ACC112 (cell line): ENCODE measurements at regions not wholly inside any gene's neighbourhood (a gene's known extent, or its start where the extent isn't known, plus 50 kb on each side); places are given as distances from the start of the nearest gene placed in this dataset.
"Not testable (repeated sequence)": the region's sequence is repeated elsewhere in the genome, so short reads cannot be mapped to it uniquely, and the experiment has no call there.

Experiments
- H2AFZ ChIP-seq: fragments of 200-600 bp; sonication (generic); one replicate; pipeline ENCODE4 v1.6.0; 2017; ENCODE audit warnings: antibody characterized with exemption, low read length; ENCODE audit not compliant: unreplicated experiment
- H3K27ac ChIP-seq: fragments of 200-600 bp; sonication (generic); 2 replicates; pipeline ENCODE4 v1.5.1; 2014; ENCODE audit warnings: low read depth, mild to moderate bottlenecking, antibody characterized with exemption, low read length, moderate library complexity
- H3K27me3 ChIP-seq: fragments of 200-600 bp; sonication (generic); 2 replicates; pipeline ENCODE4 v1.6.1; 2014; ENCODE audit warnings: mild to moderate bottlenecking, antibody characterized with exemption, low read length, moderate library complexity, mixed read lengths; ENCODE audit not compliant: insufficient read depth
- H3K36me3 ChIP-seq: fragments of 200-600 bp; sonication (generic); 2 replicates; pipeline ENCODE4 v1.6.1; 2016; ENCODE audit warnings: mild to moderate bottlenecking, antibody characterized with exemption, low read length, moderate library complexity, mixed read lengths; ENCODE audit not compliant: insufficient read depth
- H3K4me1 ChIP-seq: fragments of 200-600 bp; sonication (generic); one replicate; pipeline ENCODE4 v1.6.1; 2016; ENCODE audit warnings: low read length, mixed read lengths; ENCODE audit not compliant: insufficient read depth, unreplicated experiment, control insufficient read depth
- H3K4me3 ChIP-seq: fragments of 200-600 bp; sonication (generic); 2 replicates; pipeline ENCODE4 v1.5.1; 2014; ENCODE audit warnings: mild to moderate bottlenecking, low read depth, low read length
- H3K79me2 ChIP-seq: fragments of 200-600 bp; sonication (generic); one replicate; pipeline ENCODE4 v1.6.0; 2016; ENCODE audit warnings: low read length; ENCODE audit not compliant: control insufficient read depth, unreplicated experiment, insufficient read depth

GRCh38 chr5:87211676-87212075, 56.0 kb upstream of the RASA1 start:
- Histone ChIP-seq H2AFZ (no peak overlapping the region), H3K4me3 (no peak overlapping the region)

DNA sequence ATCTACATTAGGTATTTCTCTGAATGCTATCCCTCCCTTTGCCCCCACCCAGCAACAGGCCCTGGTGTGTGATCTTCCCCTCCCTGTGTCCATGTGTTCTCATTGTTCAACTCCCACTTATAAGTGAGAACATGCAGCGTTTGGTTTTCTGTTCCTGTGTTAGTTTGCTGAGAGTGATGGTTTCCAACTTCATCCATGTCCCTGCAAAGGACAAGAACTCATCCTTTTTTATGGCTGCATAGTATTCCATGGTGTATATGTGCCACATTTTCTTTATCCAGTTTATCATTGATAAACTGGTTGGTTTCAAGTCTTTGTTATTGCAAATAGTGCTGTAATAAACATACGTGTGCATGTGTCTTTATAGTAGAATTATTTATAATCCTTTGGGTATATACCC, 55.5 kb upstream of the RASA1 start:
- H2AFZ ChIP-seq, H3K36me3 ChIP-seq, H3K4me3 ChIP-seq, H3K27me3 ChIP-seq, H3K27ac ChIP-seq, H3K79me2 ChIP-seq: not testable (repeated sequence)
- H3K4me1 ChIP-seq, result peaks cover 22% of the 10 kb centered on the region

More at GRCh38 chr5:87211676-87212075, 56.0 kb upstream of the RASA1 start:
- no peak overlapping the region for H3K27ac ChIP-seq
- H3K27me3 ChIP-seq, result no peaks in the 10 kb centered on the region
- H3K4me1 ChIP-seq, result peaks cover 22% of the 10 kb centered on the region
- no peaks in the 10 kb centered on the region for H3K79me2 ChIP-seq
- no peaks in the 10 kb centered on the region for H3K36me3 ChIP-seq

- not testable (repeated sequence) for H3K4me1 ChIP-seq, H3K4me3 ChIP-seq, H3K27ac ChIP-seq, H3K27me3 ChIP-seq, H3K79me2 ChIP-seq, H2AFZ ChIP-seq, H3K36me3 ChIP-seq
Measured at GRCh38 chr5:87217480-87217879, 50.2 kb upstream of the RASA1 start.
